Peyer's patch (tissue), 4 donors: ENCODE measurements at regions not wholly inside any gene's neighbourhood (a gene's known extent, or its start where the extent isn't known, plus 50 kb on each side); places are given as distances from the start of the nearest gene placed in this dataset.

Source experiments
- DNase-seq, 3 donors: peaks; one replicate each; pipeline ENCODE4 v3.0.0-alpha.2; 2017 to 2019
- H3K27ac ChIP-seq, 4 donors: fragments of 200-600 bp; sonication (generic); one replicate each; pipeline ENCODE4 v1.5.1; 2016 to 2019
- H3K27me3 ChIP-seq, 2 donors: fragments of 200-600 bp; sonication (generic); one replicate each; pipeline ENCODE4 v1.5.1; 2019
- H3K36me3 ChIP-seq, 3 donors: fragments of 200-600 bp; sonication (generic); one replicate each; pipeline ENCODE4 v1.5.1; 2016 to 2019
- H3K4me1 ChIP-seq, 4 donors: fragments of 200-600 bp; sonication (generic); one replicate each; pipeline ENCODE4 v1.5.1; 2016 to 2019
- H3K4me3 ChIP-seq, 4 donors: fragments of 200-600 bp; sonication (generic); 1 replicate in 3 of 4; 2 replicates in 1 of 4; pipeline ENCODE4 v1.5.1; 2016 to 2019; ENCODE audit warnings: mild to moderate bottlenecking in 1 of 4
- H3K9me3 ChIP-seq, 4 donors: fragments of 200-600 bp; sonication (generic); one replicate each; pipeline ENCODE4 v1.5.1; 2016 to 2019; ENCODE audit warnings: mild to moderate bottlenecking in 1 of 4
- CTCF ChIP-seq, 6 experiments: fragments of 450-650 bp in 4 of 6; fragments of 200-600 bp in 2 of 6; sonication (generic) in 1 of 6; IDR thresholded peaks; one replicate each; pipeline ENCODE4 v1.5.1; 2017 to 2019; ENCODE audit warnings: antibody characterized with exemption in 6 of 6, mild to moderate bottlenecking in 3 of 6, moderate library complexity in 1 of 6
- POLR2A ChIP-seq, 2 donors: fragments of 450-650 bp; IDR thresholded peaks; one replicate each; pipeline ENCODE4 v1.5.1; 2017; ENCODE audit warnings: antibody characterized with exemption in 2 of 2, mild to moderate bottlenecking in 2 of 2, moderate library complexity in 2 of 2

- H3K4me3 ChIP-seq = no peak overlapping the region
- no peak overlapping the region for H3K27ac ChIP-seq
- H3K27me3 ChIP-seq = no peaks in the 10 kb centered on the region
- DNase-seq = no peak
- H3K4me1 ChIP-seq = no peaks in the 10 kb centered on the region
- no peaks in the 10 kb centered on the region for H3K36me3 ChIP-seq
- H3K9me3 ChIP-seq = no peaks in the 10 kb centered on the region
- no peak for TF ChIP-seq CTCF (IDR thresholded peaks at IDR 0.05)
- no peak for TF ChIP-seq POLR2A (IDR thresholded peaks at IDR 0.05)
Measured at GRCh38 chr21:16837721-16838120, 675.1 kb upstream of the CXADR start.

GRCh38 chr21:16838331-16838730, 674.5 kb upstream of the CXADR start:
- Histone ChIP-seq H3K27me3 (no peaks in the 10 kb centered on the region), H3K9me3 (no peaks in the 10 kb centered on the region), H3K4me1 (no peaks in the 10 kb centered on the region), H3K36me3 (no peaks in the 10 kb centered on the region), H3K27ac (no peak overlapping the region), H3K4me3 (no peak overlapping the region)
- DNase-seq = no peak
- no peak for TF ChIP-seq POLR2A (IDR thresholded peaks at IDR 0.05)
- no peak for TF ChIP-seq CTCF (IDR thresholded peaks at IDR 0.05)

- no peak for TF ChIP-seq CTCF (IDR thresholded peaks at IDR 0.05)
- no peak for DNase-seq
- H3K4me1 ChIP-seq = no peaks in the 10 kb centered on the region
- no peaks in the 10 kb centered on the region for H3K36me3 ChIP-seq
- H3K4me3 ChIP-seq = no peak overlapping the region
- no peaks in the 10 kb centered on the region for H3K27me3 ChIP-seq
- H3K9me3 ChIP-seq = no peaks in the 10 kb centered on the region
- H3K27ac ChIP-seq = no peak overlapping the region
Measured at GRCh38 chr21:16840538-16840937, 672.3 kb upstream of the CXADR start.

- Histone ChIP-seq H3K36me3 (no peaks in the 10 kb centered on the region), H3K4me3 (no peak overlapping the region), H3K27ac (no peak overlapping the region), H3K9me3 (no peaks in the 10 kb centered on the region), H3K4me1 (no peaks in the 10 kb centered on the region), H3K27me3 (no peaks in the 10 kb centered on the region)
- DNase-seq = no peak
- TF ChIP-seq CTCF (IDR thresholded peaks at IDR 0.05) = no peak
- TF ChIP-seq POLR2A (IDR thresholded peaks at IDR 0.05) = no peak
Measured at GRCh38 chr21:16841975-16842695, 670.7 kb upstream of the CXADR start.

GRCh38 chr21:16842696-16843035, 670.2 kb upstream of the CXADR start:
- no peaks in the 10 kb centered on the region for H3K27me3 ChIP-seq
- H3K36me3 ChIP-seq = no peaks in the 10 kb centered on the region
- no peaks in the 10 kb centered on the region for H3K9me3 ChIP-seq
- TF ChIP-seq POLR2A (IDR thresholded peaks at IDR 0.05) (no peak), CTCF (IDR thresholded peaks at IDR 0.05) (no peak)
- no peak overlapping the region for H3K4me3 ChIP-seq
- no peak overlapping the region for H3K27ac ChIP-seq
- no peak for DNase-seq
- no peaks in the 10 kb centered on the region for H3K4me1 ChIP-seq

- TF ChIP-seq POLR2A (IDR thresholded peaks at IDR 0.05) (no peak), CTCF (IDR thresholded peaks at IDR 0.05) (no peak)
- Histone ChIP-seq H3K27me3 (no peaks in the 10 kb centered on the region), H3K9me3 (no peaks in the 10 kb centered on the region), H3K36me3 (no peaks in the 10 kb centered on the region), H3K27ac (no peak overlapping the region), H3K4me1 (no peaks in the 10 kb centered on the region), H3K4me3 (no peak overlapping the region)
- DNase-seq = no peak
Measured at GRCh38 chr21:16847211-16847610, 665.6 kb upstream of the CXADR start.
